Activated naive CD8-positive, alpha-beta T cell treated with anti-CD3 and anti-CD28 coated beads, Interleukin-2, amount 10 ng/mL, durations not matched to agents 7 days and 5 days (primary cell): ENCODE measurements at regions not wholly inside any gene's neighbourhood (a gene's known extent, or its start where the extent isn't known, plus 50 kb on each side); places are given as distances from the start of the nearest gene placed in this dataset.

Experiments used
- ATAC-seq: fragments of 150-1000 bp; cut with Tn5 transposase; one replicate; pipeline ENCODE4 v1.10.0; 2021; ENCODE audit warnings: low read depth, moderate library complexity
- POLR2A ChIA-PET: fragments of 350-600 bp; sonication (Branson Sonifier 250); formaldehyde crosslinking; loops from one replicate; lab custom pipeline; 2021; ENCODE audit warnings: antibody characterized with exemption; lab: Charles Lee
- DNase-seq: peaks from one replicate; pipeline ENCODE4 v3.0.0; 2021
- H3K27ac Mint-ChIP-seq: one replicate; pipeline ENCODE4 v1.8.0; 2022; ENCODE audit warnings: mild to moderate bottlenecking, mixed read lengths
- H3K27me3 Mint-ChIP-seq: one replicate; pipeline ENCODE4 v1.8.0; 2022; ENCODE audit warnings: mild to moderate bottlenecking, moderate library complexity, mixed read lengths
- H3K36me3 Mint-ChIP-seq: one replicate; pipeline ENCODE4 v1.8.0; 2021; ENCODE audit warnings: mild to moderate bottlenecking, mixed read lengths
- H3K4me1 Mint-ChIP-seq: one replicate; pipeline ENCODE4 v1.8.0; 2021; ENCODE audit warnings: mixed read lengths
- H3K4me3 Mint-ChIP-seq: one replicate; pipeline ENCODE4 v1.8.0; 2022; ENCODE audit warnings: mild to moderate bottlenecking, moderate library complexity, mixed read lengths
- H3K9me3 Mint-ChIP-seq: one replicate; pipeline ENCODE4 v1.8.0; 2021; ENCODE audit warnings: mixed read lengths

- no peaks in the 10 kb centered on the region for H3K36me3 Mint-ChIP-seq
- H3K4me3 Mint-ChIP-seq: no peak overlapping the region
- H3K27ac Mint-ChIP-seq: no peak overlapping the region
- ATAC-seq (no peak), DNase-seq (no peak)
- POLR2A ChIA-PET: no interaction called here
- peaks cover 4% of the 10 kb centered on the region for H3K9me3 Mint-ChIP-seq
- H3K4me1 Mint-ChIP-seq: no peaks in the 10 kb centered on the region
- no peaks in the 10 kb centered on the region for H3K27me3 Mint-ChIP-seq
These were observed 225.4 kb downstream of the TXNL1 start for GRCh38 chr18:56412951-56413350.

GRCh38 chr18:56409736-56410135 lies 228.7 kb downstream of the TXNL1 start:
- no peak overlapping the region for H3K27ac Mint-ChIP-seq
- H3K27me3 Mint-ChIP-seq: no peaks in the 10 kb centered on the region
- POLR2A ChIA-PET: no interaction called here
- DNase-seq (no peak), ATAC-seq (no peak)
- H3K4me3 Mint-ChIP-seq: no peak overlapping the region
- H3K36me3 Mint-ChIP-seq: no peaks in the 10 kb centered on the region
- H3K9me3 Mint-ChIP-seq: no peaks in the 10 kb centered on the region
- no peaks in the 10 kb centered on the region for H3K4me1 Mint-ChIP-seq

GRCh38 chr18:56407646-56408180 lies 230.7 kb downstream of the TXNL1 start:
- DNase-seq (no peak), ATAC-seq (no peak)
- Mint-ChIP-seq H3K4me3 (no peak overlapping the region), H3K4me1 (no peaks in the 10 kb centered on the region), H3K36me3 (no peaks in the 10 kb centered on the region), H3K27ac (no peak overlapping the region), H3K27me3 (no peaks in the 10 kb centered on the region), H3K9me3 (no peaks in the 10 kb centered on the region)
- POLR2A ChIA-PET: no interaction called here

GRCh38 chr18:56402872-56403516 lies 235.4 kb downstream of the TXNL1 start:
- no peak overlapping the region for H3K27ac Mint-ChIP-seq
- no peaks in the 10 kb centered on the region for H3K27me3 Mint-ChIP-seq

GRCh38 chr18:56393870-56394269 lies 244.5 kb downstream of the TXNL1 start:
- ATAC-seq (no peak), DNase-seq (no peak)
- Mint-ChIP-seq H3K4me3 (no peak overlapping the region), H3K27me3 (peaks cover 2% of the 10 kb centered on the region), H3K4me1 (no peaks in the 10 kb centered on the region), H3K36me3 (no peaks in the 10 kb centered on the region), H3K9me3 (no peaks in the 10 kb centered on the region), H3K27ac (no peak overlapping the region)
- POLR2A ChIA-PET: no interaction called here

More at GRCh38 chr18:56402872-56403516, 235.4 kb downstream of the TXNL1 start:
- DNase-seq (no peak), ATAC-seq (no peak)
- Mint-ChIP-seq H3K4me1 (no peaks in the 10 kb centered on the region), H3K4me3 (no peak overlapping the region), H3K36me3 (no peaks in the 10 kb centered on the region), H3K9me3 (no peaks in the 10 kb centered on the region)
- POLR2A ChIA-PET: no interaction called here

- POLR2A ChIA-PET: no interaction called here
- H3K36me3 Mint-ChIP-seq: no peaks in the 10 kb centered on the region
- H3K27ac Mint-ChIP-seq: no peak overlapping the region
- no peak for ATAC-seq
- no peak for DNase-seq
- H3K9me3 Mint-ChIP-seq: no peaks in the 10 kb centered on the region
- no peak overlapping the region for H3K4me3 Mint-ChIP-seq
- no peaks in the 10 kb centered on the region for H3K27me3 Mint-ChIP-seq
- no peaks in the 10 kb centered on the region for H3K4me1 Mint-ChIP-seq
These were observed 246.3 kb downstream of the TXNL1 start for GRCh38 chr18:56391931-56392590.

- H3K4me3 Mint-ChIP-seq: no peak overlapping the region
- no peaks in the 10 kb centered on the region for H3K9me3 Mint-ChIP-seq
- POLR2A ChIA-PET: no interaction called here
- DNase-seq: no peak
- no peaks in the 10 kb centered on the region for H3K4me1 Mint-ChIP-seq
- no peaks in the 10 kb centered on the region for H3K36me3 Mint-ChIP-seq
- no peak overlapping the region for H3K27ac Mint-ChIP-seq
- H3K27me3 Mint-ChIP-seq: no peaks in the 10 kb centered on the region
- no peak for ATAC-seq
These were observed 247.8 kb downstream of the TXNL1 start for GRCh38 chr18:56390626-56391025.

- POLR2A ChIA-PET: no interaction called here
- no peaks in the 10 kb centered on the region for H3K4me1 Mint-ChIP-seq
- no peaks in the 10 kb centered on the region for H3K9me3 Mint-ChIP-seq
- no peaks in the 10 kb centered on the region for H3K36me3 Mint-ChIP-seq
- no peak for DNase-seq
- no peaks in the 10 kb centered on the region for H3K27me3 Mint-ChIP-seq
- no peak for ATAC-seq
- no peak overlapping the region for H3K4me3 Mint-ChIP-seq
- H3K27ac Mint-ChIP-seq: no peak overlapping the region
These were observed 249.2 kb downstream of the TXNL1 start for GRCh38 chr18:56389190-56389589.

DNA sequence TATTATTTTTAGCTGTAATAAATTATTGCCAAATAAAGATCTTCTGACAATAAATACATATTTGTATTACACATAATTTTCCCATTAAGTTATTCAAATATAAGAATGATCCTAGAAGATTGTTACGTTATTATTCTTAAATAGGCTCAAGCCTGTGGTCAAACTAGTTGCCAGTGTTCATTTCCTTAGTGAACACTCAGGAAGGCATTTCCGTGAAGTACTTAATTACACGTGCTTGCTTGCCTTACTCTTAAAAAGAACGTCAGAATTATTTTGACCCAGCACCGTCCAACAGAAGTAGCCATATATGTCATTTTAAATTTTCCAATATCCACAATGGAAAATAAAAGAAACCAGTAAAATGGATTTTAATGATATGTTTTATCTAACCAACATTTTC lies 249.8 kb downstream of the TXNL1 start:
- Mint-ChIP-seq H3K4me1 (no peaks in the 10 kb centered on the region), H3K36me3 (no peaks in the 10 kb centered on the region), H3K4me3 (no peak overlapping the region), H3K27ac (no peak overlapping the region), H3K27me3 (no peaks in the 10 kb centered on the region), H3K9me3 (no peaks in the 10 kb centered on the region)
- ATAC-seq (no peak), DNase-seq (no peak)
- POLR2A ChIA-PET: no interaction called here

DNA sequence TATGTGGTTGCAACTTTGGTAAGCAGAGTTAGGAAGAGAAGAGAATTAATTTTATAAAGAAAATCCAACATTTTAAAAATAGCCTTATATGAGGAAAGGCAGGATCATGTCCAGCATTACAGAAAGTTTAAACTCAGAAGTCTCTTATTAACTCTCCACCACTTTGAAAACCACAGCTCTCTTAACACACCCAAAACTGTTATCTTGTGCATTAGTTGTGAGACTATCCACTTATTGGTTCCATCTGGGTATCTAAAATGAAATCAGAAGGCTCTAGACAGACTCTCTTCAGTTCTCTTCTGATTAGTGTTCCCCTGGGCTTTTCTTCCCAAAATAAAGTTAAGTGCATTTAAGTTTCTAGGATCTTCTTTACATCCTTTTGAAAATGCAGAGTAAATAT lies 251.5 kb downstream of the TXNL1 start:
- H3K9me3 Mint-ChIP-seq: no peaks in the 10 kb centered on the region
- H3K27me3 Mint-ChIP-seq: no peaks in the 10 kb centered on the region

DNA sequence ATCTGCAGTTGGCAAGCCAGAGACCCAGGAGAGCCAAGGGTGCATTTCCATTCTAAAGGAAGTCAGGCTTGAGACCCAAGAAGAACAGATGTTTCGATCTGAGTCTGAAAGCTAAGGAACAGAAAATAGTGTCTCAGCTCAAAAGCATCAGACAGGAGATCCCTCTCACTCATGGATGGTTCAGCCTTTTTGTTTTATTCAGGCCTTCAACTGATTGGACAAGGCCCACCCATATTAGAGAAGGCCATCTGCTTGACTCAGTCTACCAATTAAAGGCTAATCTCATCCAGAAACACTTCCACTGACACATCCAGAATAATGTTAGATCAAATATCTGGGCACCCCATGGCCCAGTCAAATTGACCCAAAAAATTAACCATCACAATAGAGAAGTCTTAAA lies 255.0 kb downstream of the TXNL1 start:
- ATAC-seq (no peak), DNase-seq (no peak)
- Mint-ChIP-seq H3K4me3 (no peak overlapping the region), H3K9me3 (no peaks in the 10 kb centered on the region), H3K4me1 (peaks cover 1% of the 10 kb centered on the region), H3K27me3 (no peaks in the 10 kb centered on the region), H3K36me3 (no peaks in the 10 kb centered on the region), H3K27ac (no peak overlapping the region)
- POLR2A ChIA-PET: no interaction called here

More for the DNA sequence above, 251.5 kb downstream of the TXNL1 start:
- ATAC-seq: no peak
- Mint-ChIP-seq H3K4me3 (no peak overlapping the region), H3K4me1 (no peaks in the 10 kb centered on the region), H3K36me3 (no peaks in the 10 kb centered on the region), H3K27ac (no peak overlapping the region)
- DNase-seq: no peak
- POLR2A ChIA-PET: no interaction called here

- ATAC-seq (no peak), DNase-seq (no peak)
- H3K4me1 Mint-ChIP-seq: peaks cover 1% of the 10 kb centered on the region
- no peak overlapping the region for H3K4me3 Mint-ChIP-seq
- no peak overlapping the region for H3K27ac Mint-ChIP-seq
- H3K9me3 Mint-ChIP-seq: no peaks in the 10 kb centered on the region
- no peaks in the 10 kb centered on the region for H3K27me3 Mint-ChIP-seq
- no peaks in the 10 kb centered on the region for H3K36me3 Mint-ChIP-seq
- POLR2A ChIA-PET: no interaction called here
These were observed 255.9 kb downstream of the TXNL1 start for GRCh38 chr18:56382541-56382940.

- Mint-ChIP-seq H3K4me1 (peaks cover 1% of the 10 kb centered on the region), H3K27me3 (no peaks in the 10 kb centered on the region), H3K36me3 (no peaks in the 10 kb centered on the region), H3K27ac (no peak overlapping the region), H3K9me3 (no peaks in the 10 kb centered on the region), H3K4me3 (no peak overlapping the region)
- POLR2A ChIA-PET: no interaction called here
- DNase-seq (no peak), ATAC-seq (no peak)
These were observed 257.2 kb downstream of the TXNL1 start for GRCh38 chr18:56381196-56381595.

- DNase-seq (no peak), ATAC-seq (no peak)
- Mint-ChIP-seq H3K27me3 (no peaks in the 10 kb centered on the region), H3K4me1 (peaks cover 1% of the 10 kb centered on the region), H3K36me3 (no peaks in the 10 kb centered on the region), H3K9me3 (no peaks in the 10 kb centered on the region), H3K4me3 (no peak overlapping the region), H3K27ac (no peak overlapping the region)
- POLR2A ChIA-PET: no interaction called here
These were observed 257.7 kb downstream of the TXNL1 start for GRCh38 chr18:56380685-56381084.
